ENCODE measurements at regions not wholly inside any gene's neighbourhood (a gene's known extent, or its start where the extent isn't known, plus 50 kb on each side); places are given as distances from the start of the nearest gene placed in this dataset.

DNA sequence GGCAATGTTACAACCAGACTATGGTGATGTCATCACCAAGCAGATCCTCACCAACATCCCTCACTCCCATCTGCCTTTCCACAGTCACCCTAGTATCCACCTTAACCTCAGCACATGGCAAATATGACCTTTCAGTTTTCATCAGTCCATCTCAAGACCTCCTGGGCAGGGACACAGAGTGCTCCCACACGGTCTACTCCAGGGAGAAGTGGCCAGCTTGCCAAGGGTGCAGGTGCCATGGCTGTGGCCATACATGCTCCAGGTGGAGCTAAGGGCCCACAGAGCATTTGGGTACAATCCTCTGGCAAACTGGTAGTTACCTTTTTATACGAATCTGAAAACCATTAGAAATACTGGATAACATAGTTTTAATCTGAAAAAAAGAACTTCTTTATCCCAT is 453.1 kb downstream of the ADCYAP1 start:
- TF ChIP-seq, protein P1, sequence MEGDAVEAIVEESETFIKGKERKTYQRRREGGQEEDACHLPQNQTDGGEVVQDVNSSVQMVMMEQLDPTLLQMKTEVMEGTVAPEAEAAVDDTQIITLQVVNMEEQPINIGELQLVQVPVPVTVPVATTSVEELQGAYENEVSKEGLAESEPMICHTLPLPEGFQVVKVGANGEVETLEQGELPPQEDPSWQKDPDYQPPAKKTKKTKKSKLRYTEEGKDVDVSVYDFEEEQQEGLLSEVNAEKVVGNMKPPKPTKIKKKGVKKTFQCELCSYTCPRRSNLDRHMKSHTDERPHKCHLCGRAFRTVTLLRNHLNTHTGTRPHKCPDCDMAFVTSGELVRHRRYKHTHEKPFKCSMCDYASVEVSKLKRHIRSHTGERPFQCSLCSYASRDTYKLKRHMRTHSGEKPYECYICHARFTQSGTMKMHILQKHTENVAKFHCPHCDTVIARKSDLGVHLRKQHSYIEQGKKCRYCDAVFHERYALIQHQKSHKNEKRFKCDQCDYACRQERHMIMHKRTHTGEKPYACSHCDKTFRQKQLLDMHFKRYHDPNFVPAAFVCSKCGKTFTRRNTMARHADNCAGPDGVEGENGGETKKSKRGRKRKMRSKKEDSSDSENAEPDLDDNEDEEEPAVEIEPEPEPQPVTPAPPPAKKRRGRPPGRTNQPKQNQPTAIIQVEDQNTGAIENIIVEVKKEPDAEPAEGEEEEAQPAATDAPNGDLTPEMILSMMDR (IDR thresholded peaks at IDR 0.05; ENCODE audit: low read depth, low read length): no peak
- no peak for TF ChIP-seq EZH2phosphoT487 (IDR thresholded peaks at IDR 0.05; ENCODE audit: low read depth)
- Histone ChIP-seq H3K4me3 (ENCODE audit: low read length) (no peak overlapping the region), H3K4me1 (ENCODE audit: low read length) (no peaks in the 10 kb centered on the region)

DNA sequence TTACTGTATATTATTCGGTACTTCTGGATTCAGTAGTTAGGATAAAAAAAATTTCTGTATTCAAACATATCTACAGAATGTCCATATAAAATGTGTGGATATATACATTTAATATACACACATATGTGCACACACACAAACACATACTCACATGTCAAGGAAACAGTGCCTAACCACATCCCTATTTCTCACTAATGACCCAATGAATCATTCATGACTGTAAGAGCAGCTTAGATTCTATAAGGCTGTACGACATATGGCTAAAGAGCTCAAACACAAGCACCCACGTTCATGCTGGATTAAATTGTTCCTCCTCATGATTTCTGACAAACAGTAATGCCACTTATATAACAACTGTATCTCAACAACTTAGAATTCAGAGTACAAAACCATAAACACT is 457.3 kb downstream of the ADCYAP1 start:
- Histone ChIP-seq H3K79me2 (ENCODE audit: low read length) (no peaks in the 10 kb centered on the region), H3K4me1 (ENCODE audit: low read length) (no peaks in the 10 kb centered on the region), H3K4me3 (ENCODE audit: low read length) (no peak overlapping the region), H3K36me3 (replicated peaks; ENCODE audit: low read depth, low read length) (no peaks in the 10 kb centered on the region), H4K20me1 (ENCODE audit: insufficient read depth, low read length) (no peaks in the 10 kb centered on the region), H2AFZ (ENCODE audit: low read depth, low read length) (no peak overlapping the region), H3K9ac (ENCODE audit: low read length) (no peak overlapping the region), H3K9me3 (ENCODE audit: insufficient read depth, low read length) (no peaks in the 10 kb centered on the region), H3K27me3 (ENCODE audit: low read depth, low read length) (no peaks in the 10 kb centered on the region), H3K27ac (ENCODE audit: low read length) (no peak overlapping the region), H3K4me2 (ENCODE audit: low read length) (no peak overlapping the region)
- TF ChIP-seq, protein P1 (IDR thresholded peaks at IDR 0.05; ENCODE audit: low read depth, low read length): no peak
- TF ChIP-seq EZH2phosphoT487 (IDR thresholded peaks at IDR 0.05; ENCODE audit: low read depth): no peak

More for the DNA sequence above, 453.1 kb downstream of the ADCYAP1 start:
- Histone ChIP-seq H4K20me1 (ENCODE audit: insufficient read depth, low read length) (no peaks in the 10 kb centered on the region), H2AFZ (ENCODE audit: low read depth, low read length) (no peak overlapping the region), H3K36me3 (replicated peaks; ENCODE audit: low read depth, low read length) (no peaks in the 10 kb centered on the region), H3K27ac (ENCODE audit: low read length) (no peak overlapping the region), H3K9ac (ENCODE audit: low read length) (no peak overlapping the region), H3K27me3 (ENCODE audit: low read depth, low read length) (no peaks in the 10 kb centered on the region), H3K79me2 (ENCODE audit: low read length) (no peaks in the 10 kb centered on the region), H3K4me2 (ENCODE audit: low read length) (no peak overlapping the region), H3K9me3 (ENCODE audit: insufficient read depth, low read length) (no peaks in the 10 kb centered on the region)

DNA sequence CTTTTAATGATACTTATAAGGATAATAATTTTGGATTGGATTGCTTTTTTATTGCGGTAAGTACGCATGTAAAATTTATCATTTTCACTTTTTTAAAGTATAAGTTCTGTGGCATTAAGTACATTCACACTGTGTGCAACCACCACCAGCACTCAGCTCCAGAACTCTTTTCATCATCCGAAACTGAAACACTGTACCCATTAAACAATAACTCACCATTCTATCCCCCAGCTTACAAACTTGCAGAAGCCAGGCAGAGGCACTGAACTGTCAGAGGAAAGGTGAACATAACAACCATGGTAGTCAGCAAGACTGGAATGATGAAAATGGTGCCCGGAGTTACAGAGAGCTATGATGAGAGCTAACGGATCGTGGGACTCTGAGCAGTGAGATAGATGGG is 465.9 kb downstream of the ADCYAP1 start:
- Histone ChIP-seq H3K4me3 (ENCODE audit: low read length) (no peak overlapping the region), H3K79me2 (ENCODE audit: low read length) (no peaks in the 10 kb centered on the region), H3K27ac (ENCODE audit: low read length) (no peak overlapping the region)

DNA sequence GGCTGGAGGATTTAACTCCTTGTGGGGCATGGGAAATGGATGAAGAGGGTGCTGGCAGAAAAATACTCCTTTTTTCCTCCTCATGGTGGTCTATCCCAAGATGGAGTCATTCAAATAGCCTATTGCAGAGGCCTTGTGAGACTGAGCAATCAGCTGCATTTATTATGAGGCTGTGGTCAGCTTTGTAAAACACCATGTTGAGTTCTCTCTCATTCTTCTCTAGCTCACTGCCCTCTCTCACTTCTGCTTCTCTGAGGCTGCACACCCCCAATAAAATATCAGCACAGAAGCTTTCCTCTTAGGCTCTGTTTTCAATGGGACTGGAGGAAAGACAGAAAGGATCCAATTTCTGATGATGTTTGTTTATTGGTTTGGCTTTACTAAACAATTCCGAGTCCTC is 467.1 kb downstream of the ADCYAP1 start:
- Histone ChIP-seq H3K4me2 (ENCODE audit: low read length) (no peak overlapping the region), H2AFZ (ENCODE audit: low read depth, low read length) (no peak overlapping the region), H3K27ac (ENCODE audit: low read length) (no peak overlapping the region), H3K4me1 (ENCODE audit: low read length) (no peaks in the 10 kb centered on the region), H3K9ac (ENCODE audit: low read length) (no peak overlapping the region), H3K4me3 (ENCODE audit: low read length) (no peak overlapping the region), H3K36me3 (replicated peaks; ENCODE audit: low read depth, low read length) (no peaks in the 10 kb centered on the region), H3K9me3 (ENCODE audit: insufficient read depth, low read length) (no peaks in the 10 kb centered on the region), H3K79me2 (ENCODE audit: low read length) (no peaks in the 10 kb centered on the region), H3K27me3 (ENCODE audit: low read depth, low read length) (no peaks in the 10 kb centered on the region), H4K20me1 (ENCODE audit: insufficient read depth, low read length) (no peaks in the 10 kb centered on the region)
- no peak for TF ChIP-seq EZH2phosphoT487 (IDR thresholded peaks at IDR 0.05; ENCODE audit: low read depth)
- TF ChIP-seq, protein P1 (IDR thresholded peaks at IDR 0.05; ENCODE audit: low read depth, low read length): no peak

More for the DNA sequence above, 465.9 kb downstream of the ADCYAP1 start:
- Histone ChIP-seq H2AFZ (ENCODE audit: low read depth, low read length) (no peak overlapping the region), H3K27me3 (ENCODE audit: low read depth, low read length) (no peaks in the 10 kb centered on the region), H3K4me1 (ENCODE audit: low read length) (no peaks in the 10 kb centered on the region), H3K9ac (ENCODE audit: low read length) (no peak overlapping the region), H3K36me3 (replicated peaks; ENCODE audit: low read depth, low read length) (no peaks in the 10 kb centered on the region), H3K4me2 (ENCODE audit: low read length) (no peak overlapping the region), H4K20me1 (ENCODE audit: insufficient read depth, low read length) (no peaks in the 10 kb centered on the region), H3K9me3 (ENCODE audit: insufficient read depth, low read length) (no peaks in the 10 kb centered on the region)
- TF ChIP-seq EZH2phosphoT487 (IDR thresholded peaks at IDR 0.05; ENCODE audit: low read depth): no peak
- TF ChIP-seq, protein P1 (IDR thresholded peaks at IDR 0.05; ENCODE audit: low read depth, low read length): no peak

Data from OCI-LY3 (cell line).